ENCODE measurements at regions not wholly inside any gene's neighbourhood (a gene's known extent, or its start where the extent isn't known, plus 50 kb on each side); places are given as distances from the start of the nearest gene placed in this dataset.
A peak's percentile ranks its signal among the peaks of the same experiment; 100 is the strongest.

DNA sequence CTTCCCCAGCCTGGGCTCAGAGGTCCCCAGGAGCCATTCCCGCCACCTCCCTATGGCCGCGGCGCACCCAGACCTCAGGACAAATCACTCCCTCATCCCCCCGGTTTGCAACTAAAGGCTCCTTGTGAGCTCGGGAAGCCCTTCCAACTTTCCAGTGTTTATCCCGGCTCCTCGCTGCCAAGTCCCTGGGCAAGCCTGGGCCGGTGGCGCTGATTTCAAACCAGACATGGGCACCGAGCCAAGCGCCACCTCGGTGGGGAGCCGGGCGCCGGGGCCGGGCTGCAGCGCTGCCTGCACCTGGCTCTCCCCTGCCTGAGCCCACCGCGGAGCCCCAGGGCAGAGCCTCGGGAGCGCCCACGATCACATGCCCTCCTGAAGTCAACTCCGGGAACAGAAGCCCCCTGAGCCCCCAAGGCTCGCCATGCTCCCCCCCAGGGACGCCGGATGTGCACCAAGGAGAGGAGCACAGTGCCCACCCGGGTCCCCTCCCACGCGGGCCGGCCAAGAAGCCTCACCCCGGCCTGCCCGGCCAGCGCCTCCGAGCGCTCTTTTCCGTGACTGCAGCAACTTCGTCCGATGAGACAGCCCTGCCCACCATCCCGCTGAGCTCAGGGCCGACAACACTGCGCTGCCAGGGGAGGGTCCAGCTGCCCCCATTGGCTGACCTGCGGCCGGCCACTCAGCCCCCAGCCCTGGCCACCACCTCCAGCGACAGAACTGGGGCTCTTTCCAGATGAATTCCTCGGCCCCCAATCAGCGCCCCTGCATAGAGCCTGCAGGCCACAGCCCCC, 50.0 kb downstream of the NCOR2 start:
- DNase-seq = no peak

DNA sequence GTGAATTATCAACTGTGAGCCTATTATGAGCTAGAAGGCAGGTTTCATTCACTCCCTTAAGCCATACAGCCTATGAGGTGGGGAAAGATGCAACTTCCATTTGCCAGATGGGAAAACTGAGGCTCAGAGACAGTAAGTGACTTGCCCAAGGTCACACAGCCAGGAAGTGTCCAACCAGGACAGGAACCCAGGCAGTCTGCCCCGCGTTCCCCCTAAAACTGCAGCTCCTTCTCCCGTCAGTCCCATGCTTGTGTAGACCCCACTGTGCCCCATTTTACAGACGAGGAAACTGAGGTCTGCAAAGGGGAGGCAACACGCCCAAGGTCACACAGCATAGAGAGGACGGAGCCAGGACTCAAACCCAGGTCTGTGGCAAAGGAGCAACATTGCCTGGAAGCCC, 50.6 kb downstream of the NCOR2 start:
- DNase-seq = no peak

DNA sequence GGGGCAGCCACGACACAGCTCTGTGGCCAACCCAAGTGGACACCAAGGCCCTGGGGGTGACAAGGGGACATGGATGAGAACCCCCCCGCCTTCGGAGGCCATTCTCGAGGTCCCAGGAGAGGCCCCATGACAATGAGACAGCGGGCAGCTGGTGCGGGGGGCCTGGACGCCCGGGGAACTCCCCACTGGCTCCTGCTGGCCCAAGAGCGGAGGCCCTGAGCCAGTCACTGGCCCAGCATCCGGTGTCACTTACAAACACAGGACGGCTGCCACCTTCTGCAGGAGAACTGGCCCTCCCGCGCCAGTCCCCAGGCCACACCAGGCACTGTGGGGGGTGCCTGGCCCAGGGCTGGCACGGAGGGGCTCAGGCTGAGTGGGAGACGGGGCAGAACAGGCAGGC, 51.4 kb downstream of the NCOR2 start:
- no peak for DNase-seq

DNA sequence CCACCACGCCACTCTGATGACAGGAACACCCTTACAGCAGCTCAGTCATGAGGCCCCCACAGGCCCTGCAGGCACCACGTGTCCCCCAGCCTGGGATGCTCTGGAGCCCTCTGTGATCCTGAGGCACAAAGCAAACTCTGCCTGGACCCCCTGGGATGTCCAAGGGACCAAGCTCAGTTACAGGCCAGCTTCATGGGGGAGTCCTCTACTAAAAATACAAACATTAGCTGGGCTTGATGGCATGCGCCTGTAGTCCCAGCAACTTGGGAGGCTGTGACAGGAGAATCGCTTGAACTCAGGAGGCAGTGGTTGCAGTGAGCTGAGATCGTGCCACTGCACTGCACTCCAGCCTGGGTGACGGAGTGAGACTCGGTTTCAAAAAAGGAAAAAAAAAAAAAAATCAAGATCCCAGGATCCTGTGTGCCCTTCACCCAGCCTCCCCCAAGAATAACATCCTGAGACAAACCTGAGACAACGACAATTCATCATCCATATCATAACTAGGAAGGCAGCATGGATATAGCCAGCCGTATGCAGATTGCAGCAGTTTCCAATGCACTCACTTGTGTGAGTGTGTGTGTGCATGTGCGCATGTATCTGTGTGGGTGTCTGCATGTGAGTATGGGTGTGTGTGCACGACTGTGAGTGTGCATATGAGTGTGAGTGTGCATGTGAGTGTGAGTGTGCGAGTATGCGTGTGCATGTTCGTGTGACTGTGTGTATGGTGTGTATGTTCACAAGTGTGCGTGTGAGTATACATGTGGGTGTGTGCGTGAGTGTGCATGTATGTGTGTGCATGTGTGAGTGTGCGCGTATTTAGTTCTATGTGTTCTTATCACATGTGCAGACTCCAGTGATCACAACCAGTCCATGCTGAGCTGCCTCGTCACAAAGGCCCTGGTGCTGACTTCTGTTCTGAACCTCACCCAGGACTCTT, 52.1 kb downstream of the NCOR2 start:
- no peak for DNase-seq

DNA sequence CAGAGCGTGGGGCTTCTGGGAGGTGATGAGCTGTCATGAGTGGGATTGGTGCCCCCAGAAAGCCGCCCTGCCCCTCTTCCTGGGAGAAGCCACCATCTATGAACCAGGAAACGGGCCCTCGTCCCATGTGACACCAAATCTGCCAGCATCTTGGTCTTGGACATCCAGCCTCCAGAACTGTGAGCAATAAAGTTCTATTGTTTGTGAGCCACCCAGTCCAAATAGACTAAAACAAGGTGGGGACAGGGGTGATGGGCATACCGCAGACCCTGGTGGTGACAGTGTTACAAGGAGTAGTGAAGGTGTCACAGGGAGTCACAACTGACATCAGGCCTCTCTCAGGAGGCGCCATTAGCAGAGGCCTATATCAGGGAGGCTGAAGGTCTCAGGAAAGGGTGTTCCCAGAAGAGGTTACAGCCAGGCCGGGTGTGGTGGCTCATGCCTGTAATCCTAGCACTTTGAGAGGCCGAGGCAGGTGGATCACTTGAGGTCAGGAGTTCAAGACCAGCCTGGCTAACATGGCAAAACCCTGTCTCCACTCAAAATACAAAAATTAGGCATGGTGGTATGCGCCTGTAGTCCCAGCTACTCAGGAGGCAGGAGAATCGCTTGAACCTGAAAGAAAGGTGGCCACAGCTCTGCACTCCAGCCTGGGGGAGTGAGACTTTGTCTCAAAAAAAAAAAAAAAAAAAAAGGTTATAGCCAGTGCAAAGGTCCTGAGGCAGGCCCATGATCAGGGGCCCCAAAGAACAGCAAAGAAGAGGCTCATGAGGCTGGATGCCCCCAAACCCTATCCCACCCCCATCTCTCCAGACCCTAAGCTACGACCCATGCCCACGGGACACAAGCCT, 53.0 kb downstream of the NCOR2 start:
- no peak for DNase-seq

DNA sequence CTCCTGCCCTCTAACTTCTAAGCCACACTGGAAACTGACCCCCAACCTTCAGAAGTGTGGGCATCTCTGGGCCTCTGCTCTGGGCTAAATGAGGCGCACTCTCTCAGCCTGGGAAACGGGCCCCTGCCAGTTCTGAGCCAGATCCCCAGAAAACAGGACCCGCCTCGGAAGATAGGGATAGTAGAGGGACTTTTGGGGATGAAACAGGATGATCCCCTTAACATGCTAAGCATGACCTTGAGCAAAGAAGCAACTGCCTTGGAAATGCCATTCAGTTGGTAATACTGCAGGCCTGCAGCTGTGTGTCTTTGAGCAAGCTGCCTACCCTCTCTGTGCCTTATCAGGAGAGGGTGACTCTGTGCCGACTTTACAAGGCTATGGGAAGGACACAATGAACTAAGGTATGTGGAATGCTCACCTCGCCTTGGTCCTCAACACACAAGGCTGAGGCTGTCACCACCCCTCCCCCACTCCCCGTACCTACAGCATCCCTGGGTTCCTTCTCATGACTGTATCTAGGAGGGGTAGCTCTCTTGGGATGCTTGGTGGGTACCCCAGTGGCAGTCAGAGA, 54.0 kb downstream of the NCOR2 start:
- DNase-seq = no peak

DNA sequence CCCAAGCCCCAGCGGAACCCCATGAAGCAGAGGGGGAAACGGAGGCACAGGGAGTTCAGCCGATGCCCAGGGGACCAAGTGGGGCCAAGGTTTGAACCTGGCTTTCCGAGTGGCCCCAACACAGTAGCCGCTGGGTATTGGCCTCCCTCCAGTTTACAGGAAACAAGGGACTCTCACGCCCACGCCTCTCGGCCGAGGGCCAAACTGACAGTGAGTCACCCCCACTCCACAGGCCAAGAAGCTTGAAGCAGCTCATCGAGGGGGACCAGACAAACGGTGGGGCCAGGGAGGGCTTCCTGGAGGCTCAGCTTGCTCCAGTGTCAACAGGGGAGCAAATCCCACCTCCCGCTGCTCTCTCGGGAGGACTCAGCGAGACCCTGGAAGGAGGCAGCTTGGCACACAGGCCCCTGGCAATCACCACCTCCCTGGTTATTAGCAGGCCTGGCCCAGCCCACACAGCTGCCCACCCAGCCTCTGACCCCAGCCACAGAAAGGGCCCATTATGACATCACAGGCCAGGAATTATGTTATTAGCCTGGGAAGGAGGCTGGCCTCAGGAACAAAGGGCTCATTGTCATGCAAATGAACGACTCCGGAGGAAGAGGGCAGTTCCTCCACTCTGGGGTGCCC, 54.6 kb downstream of the NCOR2 start:
- no peak for DNase-seq

DNA sequence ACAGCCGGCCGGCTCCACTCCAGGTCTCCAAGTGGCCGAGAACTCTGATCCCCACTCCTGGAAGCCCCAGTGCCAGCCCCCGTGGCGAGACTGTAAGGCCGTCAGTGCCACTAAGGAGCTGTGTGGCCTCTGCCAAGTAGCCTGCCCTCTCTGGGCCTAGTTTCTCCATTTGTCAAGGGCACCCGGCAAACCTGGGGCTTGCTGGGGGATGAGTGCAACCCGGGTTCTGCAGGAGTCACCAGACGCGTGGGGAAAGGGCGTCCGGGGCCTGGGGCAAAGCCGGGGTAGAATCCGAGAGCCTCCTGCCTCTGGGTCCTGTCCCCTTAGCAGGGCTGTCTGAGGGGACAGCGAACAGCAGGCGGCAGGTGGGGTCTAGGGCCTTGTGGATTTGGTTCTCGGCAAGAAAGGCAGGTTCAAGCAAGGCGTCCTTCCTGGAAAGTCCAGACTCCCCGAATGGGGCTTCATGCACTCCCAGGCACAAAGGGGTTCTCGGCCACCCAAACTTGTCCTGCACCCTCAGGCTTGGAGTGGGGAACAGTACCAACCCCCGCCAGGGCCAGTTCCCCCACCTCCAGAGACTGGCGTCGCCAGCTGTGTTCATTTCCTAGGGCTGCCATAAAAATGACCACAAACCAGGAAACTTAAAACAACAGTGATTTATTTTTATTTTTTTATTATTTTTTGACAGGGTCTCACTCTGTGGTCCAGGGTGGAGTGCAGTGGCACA, 56.0 kb downstream of the NCOR2 start:
- DNase-seq = no peak

DNA sequence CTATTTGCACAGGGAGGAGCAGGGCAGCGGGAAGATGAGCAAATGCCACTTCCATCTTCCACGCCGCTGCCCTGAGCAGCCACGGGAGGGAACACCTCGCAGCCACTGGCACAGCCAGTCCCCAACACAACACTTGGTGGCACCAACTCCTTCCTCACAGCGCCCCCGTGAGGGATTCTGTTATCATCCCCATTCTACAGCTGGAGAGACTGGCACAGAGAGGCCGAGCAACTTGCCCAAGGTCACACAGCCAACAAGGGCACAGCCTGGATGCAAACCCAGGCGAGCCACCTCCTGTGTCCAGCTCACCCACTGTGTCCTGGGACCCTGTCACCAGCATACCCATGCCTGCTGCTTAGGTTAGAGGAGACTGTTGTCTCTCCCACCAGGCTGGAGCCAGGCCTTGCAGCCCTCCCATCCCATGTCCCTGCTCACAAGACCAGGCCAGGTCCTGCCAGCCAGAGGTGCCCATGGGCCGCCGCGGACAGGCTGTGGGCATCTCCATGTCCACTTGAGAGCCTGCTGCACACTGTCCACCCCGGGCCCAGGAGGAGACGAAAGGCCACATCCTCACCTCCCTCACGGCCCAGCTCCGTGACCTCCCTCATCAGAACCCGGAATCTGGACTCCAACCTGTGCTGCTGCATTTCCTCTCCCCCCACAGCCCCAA, 57.0 kb downstream of the NCOR2 start:
- peak; percentile 17 for DNase-seq

DNA sequence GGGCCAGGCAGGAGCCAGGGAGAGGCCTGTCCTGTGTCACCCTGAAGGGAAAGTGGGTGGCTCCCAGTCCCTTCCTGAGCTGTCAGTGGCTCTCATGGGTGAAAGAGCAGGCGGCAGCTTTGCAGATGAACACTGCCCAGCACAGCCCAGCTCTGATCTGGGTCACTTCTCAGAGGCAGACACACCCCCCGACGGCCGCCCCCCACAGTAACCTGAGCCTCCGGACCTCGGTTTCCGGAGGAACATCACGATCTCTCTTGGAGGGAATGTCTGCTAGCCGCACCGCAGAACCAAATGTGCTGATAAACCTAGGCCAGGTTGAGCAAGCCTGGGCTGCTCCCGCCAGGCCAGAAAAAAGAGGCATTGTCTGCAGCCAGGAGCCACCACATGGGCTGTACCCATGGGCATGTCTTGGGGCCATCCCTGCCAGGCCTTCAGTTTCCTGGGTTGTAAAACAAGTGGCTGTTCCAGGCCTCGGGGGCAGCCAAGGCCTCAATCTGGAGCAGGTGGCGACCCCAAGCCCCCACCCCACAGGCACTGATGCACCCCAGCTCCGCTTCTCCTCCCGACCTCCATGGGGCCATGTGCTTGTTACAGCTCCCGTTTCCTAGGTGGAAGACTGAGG, 57.6 kb downstream of the NCOR2 start:
- DNase-seq = no peak

DNA sequence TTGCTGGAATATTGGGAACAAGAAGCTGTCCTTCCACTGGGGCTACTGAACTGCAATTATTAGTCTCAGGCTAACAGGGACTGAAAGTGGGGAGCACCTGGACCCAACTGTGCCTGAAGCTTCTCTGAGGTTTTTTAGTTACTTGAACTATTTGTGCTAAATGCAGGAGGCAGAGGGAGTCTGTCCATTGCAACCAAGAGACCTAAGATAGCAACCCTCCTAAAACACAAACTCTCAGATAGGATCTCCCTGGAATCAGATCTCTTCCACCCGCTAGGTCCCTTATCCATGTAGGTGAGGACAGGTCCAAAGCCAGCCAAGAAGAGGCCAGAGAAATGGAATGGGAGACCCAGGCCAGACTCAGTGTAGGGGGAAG, 58.1 kb downstream of the NCOR2 start:
- DNase-seq = no peak

DNA sequence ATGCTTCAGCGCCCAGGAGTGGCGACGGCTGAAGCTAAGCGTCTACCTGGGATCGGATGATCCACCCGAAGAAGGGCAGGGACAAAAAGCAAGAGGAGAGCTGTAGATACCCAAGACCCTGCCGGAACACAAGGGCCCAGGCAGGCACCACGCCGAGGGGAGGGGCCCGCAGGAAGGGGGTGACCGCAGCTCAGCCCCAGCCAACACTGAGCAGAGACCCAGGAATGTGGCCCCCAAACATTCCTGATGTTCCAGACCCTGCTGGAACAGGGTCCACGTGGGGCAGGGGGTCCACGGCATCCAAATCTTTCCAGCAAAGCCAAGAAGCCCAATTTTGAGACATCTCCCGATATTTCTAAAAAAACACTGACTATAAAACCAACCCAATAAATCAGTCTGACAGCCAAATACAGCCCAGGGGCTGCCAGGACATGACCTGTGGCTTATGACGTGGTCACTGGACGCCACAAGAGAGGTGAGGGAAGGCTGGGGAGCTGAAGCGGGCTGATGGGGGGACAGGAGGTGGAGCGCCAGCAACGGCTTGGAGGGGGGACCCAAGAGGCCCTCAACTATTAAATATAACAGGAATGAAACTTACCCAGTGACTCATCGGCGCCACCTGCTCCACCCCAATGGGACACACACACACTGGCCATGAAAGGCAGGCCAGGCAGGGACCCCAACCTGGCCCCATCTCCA, 58.9 kb downstream of the NCOR2 start:
- no peak for DNase-seq

DNA sequence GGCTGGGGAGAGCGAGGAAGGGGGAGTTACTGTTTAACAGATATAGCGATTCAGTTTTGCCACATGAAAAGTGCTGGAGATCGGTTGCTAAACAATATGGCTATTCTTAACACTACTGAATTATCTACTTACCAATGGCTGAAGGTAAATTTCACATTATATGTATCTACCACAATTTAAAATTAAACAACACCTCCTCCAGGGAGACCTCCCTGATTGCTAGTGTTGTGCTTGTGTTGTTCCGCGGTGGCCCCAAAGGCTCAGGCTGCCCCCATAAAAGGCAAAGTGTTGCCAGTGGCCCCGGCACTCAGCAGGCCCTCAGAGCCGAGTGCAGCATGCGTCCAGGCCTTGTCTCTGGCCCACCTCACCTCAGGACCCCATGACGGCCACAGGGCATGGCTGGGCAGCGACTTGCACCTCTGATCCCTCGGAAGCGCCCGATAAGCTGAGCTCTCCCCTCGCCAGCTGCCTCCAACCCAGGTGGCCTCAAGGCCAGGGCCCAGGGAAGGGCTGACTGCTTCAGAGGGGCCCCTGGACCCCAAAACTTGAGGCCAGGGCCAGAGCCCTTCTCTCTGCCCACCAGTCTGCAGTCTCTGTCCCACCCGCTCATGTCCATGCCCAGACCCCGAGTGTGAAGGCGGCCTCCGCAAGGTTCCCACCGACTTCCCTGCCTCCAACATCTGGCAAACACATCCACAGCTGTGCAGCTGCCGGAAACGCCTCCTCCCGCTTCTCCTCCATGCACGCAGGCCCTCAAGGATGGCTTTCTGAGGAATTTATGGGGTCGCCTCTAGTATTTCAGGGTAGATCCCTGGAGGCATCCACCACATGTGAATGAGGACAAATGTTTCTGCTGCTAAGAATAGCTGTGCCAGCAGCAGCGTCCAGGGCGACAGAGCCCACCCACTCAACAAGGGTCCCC, 60.0 kb downstream of the NCOR2 start:
- no peak for DNase-seq

DNA sequence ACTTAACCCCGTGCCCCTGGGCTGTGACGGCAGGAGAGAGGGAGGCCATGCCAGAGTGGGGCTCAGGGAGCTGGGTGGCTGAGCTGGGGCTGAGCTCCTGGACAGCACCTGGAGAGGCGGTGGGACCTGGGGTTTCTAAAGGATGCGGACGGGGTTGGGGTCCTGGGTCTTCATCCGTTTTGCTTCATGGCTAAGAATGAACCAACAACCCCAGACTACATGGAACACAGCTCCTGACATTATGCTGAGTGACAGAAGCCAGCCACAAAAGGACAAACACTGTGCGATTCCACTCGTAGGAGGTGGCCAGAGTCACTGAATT, 60.6 kb downstream of the NCOR2 start:
- no peak for DNase-seq

DNA sequence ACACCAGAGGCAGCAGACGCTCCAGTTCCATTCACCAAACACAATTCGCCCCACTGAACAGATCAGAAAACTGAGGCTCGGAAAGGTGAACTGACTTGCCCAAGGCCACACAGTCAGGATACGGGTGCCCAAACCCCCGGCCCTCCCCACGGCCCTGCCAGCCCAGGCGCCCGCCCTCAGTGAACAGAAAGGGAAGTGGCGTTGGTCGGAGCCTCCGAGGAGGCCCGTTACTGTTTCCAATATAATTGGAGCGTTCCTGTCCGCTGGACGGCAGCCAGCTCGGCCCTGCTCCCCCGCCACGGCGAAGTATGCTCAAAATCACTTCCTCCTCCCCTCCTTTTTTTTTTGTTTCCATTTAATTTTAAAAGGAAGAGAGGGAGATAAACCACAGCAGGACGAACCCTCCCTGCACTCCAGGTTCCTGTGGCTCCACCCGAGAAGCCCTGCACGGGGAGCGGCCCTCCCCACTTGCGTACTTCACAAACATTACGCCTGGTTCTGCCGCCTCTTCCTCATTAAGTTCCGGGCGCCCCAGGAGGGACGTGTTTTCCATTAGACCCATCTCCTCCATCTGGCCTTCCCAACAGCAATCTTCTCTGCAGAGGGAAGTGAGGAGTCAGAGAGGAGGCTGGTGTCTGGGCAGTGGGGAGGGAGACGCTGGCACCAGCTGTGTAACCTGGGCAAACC, 61.1 kb downstream of the NCOR2 start:
- DNase-seq = no peak

DNA sequence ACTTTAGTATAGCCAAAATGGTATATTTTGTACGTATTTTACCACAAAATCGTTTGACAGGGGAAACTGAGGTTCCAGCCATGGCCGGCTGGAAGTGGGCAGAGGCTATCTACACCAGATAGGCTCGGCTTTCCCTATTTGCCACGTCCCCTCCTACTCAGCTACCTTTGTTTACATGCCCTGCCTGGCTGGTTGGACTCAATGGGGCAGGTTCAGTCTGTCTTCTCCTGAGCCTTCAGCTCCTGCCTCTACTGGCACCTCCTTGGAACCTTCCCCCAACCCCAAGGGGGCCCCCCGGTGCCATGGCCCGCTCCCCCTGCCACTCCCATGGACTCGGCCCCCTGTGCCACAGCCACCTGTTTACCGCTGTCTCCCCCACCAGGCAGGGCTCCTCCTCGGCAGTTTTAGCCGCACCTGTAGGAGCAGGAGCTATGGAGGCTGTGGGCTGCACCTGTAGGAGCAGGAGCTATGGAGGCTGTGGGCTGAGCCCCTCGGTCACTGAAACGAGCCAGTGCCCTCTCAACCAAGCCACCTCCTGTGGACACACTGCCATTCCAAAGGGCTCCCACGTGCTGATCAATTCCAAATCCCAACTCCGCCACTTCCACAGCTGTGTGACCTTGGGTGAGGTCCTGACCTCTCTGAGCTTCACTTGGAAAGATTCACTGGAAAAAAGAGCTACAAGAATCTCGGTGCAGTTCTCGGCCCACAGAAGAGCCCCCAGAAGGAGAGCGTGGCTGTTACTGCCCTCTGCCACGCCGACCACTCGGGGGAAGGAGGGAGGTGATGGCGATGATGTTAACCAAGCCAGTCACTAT, 62.2 kb downstream of the NCOR2 start:
- DNase-seq = no peak

DNA sequence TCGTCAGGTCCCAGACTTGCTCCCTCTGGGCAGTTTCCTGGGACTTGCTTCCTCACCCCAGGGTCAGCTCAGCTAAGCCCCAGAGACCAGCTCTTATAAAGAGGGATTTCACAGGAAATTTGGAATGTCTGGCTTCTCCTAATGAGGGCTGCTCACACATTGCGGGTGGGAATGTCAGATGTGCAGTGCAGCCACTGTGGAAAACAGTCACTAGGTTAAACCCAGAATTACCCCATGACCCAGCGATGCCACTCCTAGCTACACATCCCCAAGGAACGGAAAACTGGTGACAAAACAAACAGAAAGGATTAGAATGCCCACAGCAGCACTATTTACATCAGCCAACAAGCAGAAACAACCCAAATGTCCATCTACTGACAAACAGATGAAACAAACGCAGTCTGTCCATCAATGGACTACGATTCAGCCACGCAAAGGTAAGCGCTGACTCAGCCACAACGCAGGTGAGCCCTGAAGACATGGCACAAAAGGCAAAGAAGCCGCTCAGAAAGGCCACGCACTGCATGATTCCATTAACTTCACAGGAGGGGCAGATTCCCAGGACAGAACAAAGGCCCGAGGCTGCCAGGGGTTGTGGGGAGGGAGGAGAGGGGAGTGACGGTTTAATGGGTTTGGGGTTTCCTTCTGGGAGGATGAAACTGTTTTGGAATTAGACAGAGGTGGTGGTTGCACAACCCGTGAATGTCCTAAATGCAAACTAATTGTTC, 63.0 kb downstream of the NCOR2 start:
- no peak for DNase-seq
